MG63 (cell line): ENCODE measurements at regions not wholly inside any gene's neighbourhood (a gene's known extent, or its start where the extent isn't known, plus 50 kb on each side); places are given as distances from the start of the nearest gene placed in this dataset.
"Not testable (repeated sequence)": the region's sequence is repeated elsewhere in the genome, so short reads cannot be mapped to it uniquely, and the experiment has no call there.

Source experiments
- DNase-seq: peaks from one replicate; pipeline ENCODE4 v3.0.0-alpha.2; 2020
- H3K27me3 ChIP-seq: fragments of 250-450 bp; sonication (Bioruptor Pico); 2 replicates; pipeline ENCODE4 v1.5.1; 2020; ENCODE audit warnings: mild to moderate bottlenecking, moderate library complexity
- H3K36me3 ChIP-seq: fragments of 250-450 bp; sonication (Bioruptor Pico); 2 replicates; pipeline ENCODE4 v1.5.1; 2020; ENCODE audit warnings: mild to moderate bottlenecking, moderate library complexity
- H3K4me3 ChIP-seq: fragments of 250-450 bp; sonication (Bioruptor Pico); 2 replicates; pipeline ENCODE4 v1.5.1; 2020; ENCODE audit warnings: mild to moderate bottlenecking, moderate library complexity
- H3K9me3 ChIP-seq: fragments of 250-450 bp; sonication (Bioruptor Pico); 2 replicates; pipeline ENCODE4 v1.5.1; 2020; ENCODE audit warnings: mild to moderate bottlenecking, moderate library complexity

GRCh38 chr2:64799592-64800252 is 146.0 kb upstream of the SERTAD2 start:
- H3K36me3 ChIP-seq, result no peaks in the 10 kb centered on the region
- peak; percentile 9 for DNase-seq
- no peak overlapping the region for H3K4me3 ChIP-seq
- no peaks in the 10 kb centered on the region for H3K27me3 ChIP-seq
- no peaks in the 10 kb centered on the region for H3K9me3 ChIP-seq

DNA sequence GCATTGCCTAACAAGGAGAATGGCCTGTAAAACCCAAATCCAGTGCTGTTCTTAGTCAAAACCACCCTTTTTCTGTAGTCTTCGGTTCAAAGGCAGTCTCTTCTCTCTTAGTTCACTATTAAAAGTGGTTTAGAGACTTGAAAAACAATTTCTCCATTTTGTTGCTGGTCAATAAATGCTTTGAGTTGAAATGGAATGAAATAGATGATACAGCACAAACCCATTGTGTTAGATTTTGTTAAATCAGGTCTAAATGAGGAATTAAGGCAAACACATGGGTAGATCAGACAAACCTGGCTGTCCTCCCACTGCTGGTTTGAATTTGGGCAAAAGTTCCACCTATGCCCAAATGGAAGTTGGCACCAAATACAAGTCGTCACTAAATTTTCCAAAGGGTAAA is 150.1 kb upstream of the SERTAD2 start:
- Histone ChIP-seq H3K36me3 (no peaks in the 10 kb centered on the region), H3K4me3 (no peak overlapping the region), H3K9me3 (no peaks in the 10 kb centered on the region), H3K27me3 (no peaks in the 10 kb centered on the region)
- DNase-seq, result no peak

DNA sequence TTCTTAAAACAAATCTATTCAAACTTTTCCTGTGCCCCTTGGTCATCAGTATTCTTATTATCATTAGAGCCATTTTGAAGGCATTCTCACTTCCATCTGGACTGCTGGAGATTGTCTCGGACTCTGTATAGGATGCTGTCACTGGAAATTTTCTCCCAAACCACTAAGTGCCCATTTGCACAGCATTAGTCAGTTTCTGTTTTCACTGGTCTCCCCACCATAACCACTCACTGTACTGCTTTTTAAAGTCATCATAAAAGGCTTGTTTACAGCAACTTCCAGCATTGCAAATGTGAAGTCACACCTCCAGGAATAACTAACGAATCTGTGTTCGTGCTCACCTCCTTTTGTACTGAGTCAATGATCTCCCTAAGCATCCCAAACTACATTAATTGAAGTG is 150.9 kb upstream of the SERTAD2 start:
- no peaks in the 10 kb centered on the region for H3K9me3 ChIP-seq
- DNase-seq, result no peak

DNA sequence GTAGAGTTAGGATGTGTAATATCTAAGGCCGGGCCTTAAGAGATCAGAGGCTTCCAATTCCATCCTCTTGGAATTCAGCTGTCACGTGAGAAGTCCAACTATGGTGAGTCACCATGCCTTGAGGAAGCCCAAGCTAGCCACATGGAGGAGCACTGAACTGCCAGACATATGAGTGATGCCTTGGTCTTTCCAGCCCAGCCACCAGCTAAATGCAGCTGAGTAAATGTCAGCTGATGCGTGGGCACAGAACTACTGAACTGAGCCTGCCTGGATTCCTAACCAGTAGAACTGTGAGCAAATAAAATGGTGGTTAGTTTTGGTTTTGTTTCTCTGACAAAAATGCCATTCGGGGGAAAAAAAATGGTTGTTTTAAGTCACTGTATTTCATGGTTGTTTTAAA is 153.7 kb upstream of the SERTAD2 start:
- Histone ChIP-seq H3K27me3 (no peaks in the 10 kb centered on the region), H3K36me3 (no peaks in the 10 kb centered on the region), H3K9me3 (no peaks in the 10 kb centered on the region), H3K4me3 (no peak overlapping the region)
- peak; percentile 97 for DNase-seq

More for the DNA sequence above, 150.9 kb upstream of the SERTAD2 start:
- H3K4me3 ChIP-seq, result no peak overlapping the region
- H3K36me3 ChIP-seq, result no peaks in the 10 kb centered on the region
- H3K27me3 ChIP-seq, result no peaks in the 10 kb centered on the region

- no peaks in the 10 kb centered on the region for H3K36me3 ChIP-seq
- H3K27me3 ChIP-seq, result no peaks in the 10 kb centered on the region
- no peak for DNase-seq
- no peaks in the 10 kb centered on the region for H3K9me3 ChIP-seq
- H3K4me3 ChIP-seq, result no peak overlapping the region
Observed at GRCh38 chr2:64808092-64808491, 154.4 kb upstream of the SERTAD2 start.

- Histone ChIP-seq H3K4me3 (no peak overlapping the region), H3K36me3 (no peaks in the 10 kb centered on the region), H3K27me3 (no peaks in the 10 kb centered on the region), H3K9me3 (no peaks in the 10 kb centered on the region)
- DNase-seq, result no peak
Observed at GRCh38 chr2:64808754-64809153, 155.0 kb upstream of the SERTAD2 start.

DNA sequence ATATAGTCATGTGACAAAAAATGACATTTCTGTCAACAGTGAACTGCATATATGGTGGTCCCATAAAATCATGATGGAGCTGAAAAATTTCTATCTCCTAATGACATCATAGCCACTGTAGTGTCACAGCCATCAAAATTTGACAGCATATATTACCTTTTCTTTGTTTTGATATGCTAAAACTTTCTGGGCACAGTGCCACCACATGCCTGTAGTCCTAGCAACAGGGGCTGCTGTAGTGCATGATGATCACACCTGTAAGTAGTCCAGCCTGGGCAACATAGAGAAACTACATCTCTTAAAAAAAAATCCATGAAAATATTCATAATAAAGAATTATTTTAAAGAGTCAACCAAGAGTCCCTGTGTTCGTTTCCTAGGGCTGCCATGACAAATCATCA is 155.5 kb upstream of the SERTAD2 start:
- Histone ChIP-seq H3K36me3 (no peaks in the 10 kb centered on the region), H3K4me3 (no peak overlapping the region), H3K27me3 (no peaks in the 10 kb centered on the region), H3K9me3 (no peaks in the 10 kb centered on the region)
- DNase-seq, result no peak

DNA sequence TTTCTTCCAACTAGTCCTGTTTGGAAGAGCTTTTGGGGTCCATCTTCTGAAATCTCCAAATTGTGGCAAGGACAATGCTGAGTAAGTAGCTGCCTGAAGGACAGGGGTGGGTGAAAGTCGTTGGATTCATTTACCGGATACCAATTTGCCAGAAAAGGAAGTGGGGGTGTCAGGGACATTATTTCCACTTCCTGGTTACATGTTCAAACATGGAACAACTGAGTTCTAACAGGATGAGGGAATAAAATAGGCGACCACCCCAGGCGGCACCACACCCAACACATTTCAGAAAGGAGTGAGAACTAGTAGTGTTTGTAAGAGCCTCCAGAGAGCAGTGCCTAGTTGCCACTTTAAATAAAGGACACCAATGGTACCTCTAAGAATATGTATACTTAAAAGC is 158.6 kb upstream of the SERTAD2 start:
- Histone ChIP-seq H3K27me3 (no peaks in the 10 kb centered on the region), H3K36me3 (no peaks in the 10 kb centered on the region), H3K9me3 (no peaks in the 10 kb centered on the region), H3K4me3 (no peak overlapping the region)
- no peak for DNase-seq

- no peaks in the 10 kb centered on the region for H3K36me3 ChIP-seq
- DNase-seq, result no peak
- H3K4me3 ChIP-seq, result no peak overlapping the region
- H3K9me3 ChIP-seq, result no peaks in the 10 kb centered on the region
- H3K27me3 ChIP-seq, result no peaks in the 10 kb centered on the region
Observed at GRCh38 chr2:64814007-64814406, 160.3 kb upstream of the SERTAD2 start.

- not testable (repeated sequence) for H3K4me3 ChIP-seq, H3K36me3 ChIP-seq, H3K27me3 ChIP-seq, H3K9me3 ChIP-seq, DNase-seq
Observed at GRCh38 chr2:64816526-64816925, 162.8 kb upstream of the SERTAD2 start.

DNA sequence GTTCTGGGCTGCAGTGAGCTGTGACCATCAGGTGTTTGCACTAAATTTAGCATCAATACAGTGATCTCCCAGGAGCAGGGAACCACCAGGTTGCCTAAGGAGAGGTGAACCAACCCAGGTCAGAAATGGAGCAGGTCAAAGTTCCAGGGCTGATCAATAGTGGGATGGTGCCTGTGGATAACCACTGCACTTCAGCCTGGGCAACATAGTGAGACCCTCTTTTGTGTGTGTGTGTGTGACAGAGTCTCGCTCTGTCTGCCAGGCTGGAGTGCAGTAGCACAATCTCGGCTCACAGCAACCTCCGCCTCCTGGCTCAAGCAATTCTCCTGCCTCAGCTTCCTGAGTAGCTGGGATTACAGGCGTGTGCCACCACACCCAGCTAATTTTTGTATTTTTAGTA is 163.7 kb upstream of the SERTAD2 start:
- Histone ChIP-seq H3K4me3 (no peak overlapping the region), H3K27me3 (no peaks in the 10 kb centered on the region), H3K9me3 (no peaks in the 10 kb centered on the region), H3K36me3 (no peaks in the 10 kb centered on the region)
- DNase-seq, result no peak

- no peaks in the 10 kb centered on the region for H3K9me3 ChIP-seq
- no peak for DNase-seq
- H3K36me3 ChIP-seq, result no peaks in the 10 kb centered on the region
- no peak overlapping the region for H3K4me3 ChIP-seq
- no peaks in the 10 kb centered on the region for H3K27me3 ChIP-seq
Observed at GRCh38 chr2:64818664-64819060, 164.9 kb upstream of the SERTAD2 start.

GRCh38 chr2:64819361-64819760 is 165.6 kb upstream of the SERTAD2 start:
- no peak for DNase-seq
- no peaks in the 10 kb centered on the region for H3K9me3 ChIP-seq
- H3K4me3 ChIP-seq, result no peak overlapping the region
- no peaks in the 10 kb centered on the region for H3K36me3 ChIP-seq
- H3K27me3 ChIP-seq, result no peaks in the 10 kb centered on the region

- Histone ChIP-seq H3K36me3 (no peaks in the 10 kb centered on the region), H3K4me3 (no peak overlapping the region), H3K9me3 (no peaks in the 10 kb centered on the region), H3K27me3 (no peaks in the 10 kb centered on the region)
- DNase-seq, result peak; percentile 26
Observed at GRCh38 chr2:64819774-64820688, 166.3 kb upstream of the SERTAD2 start.

DNA sequence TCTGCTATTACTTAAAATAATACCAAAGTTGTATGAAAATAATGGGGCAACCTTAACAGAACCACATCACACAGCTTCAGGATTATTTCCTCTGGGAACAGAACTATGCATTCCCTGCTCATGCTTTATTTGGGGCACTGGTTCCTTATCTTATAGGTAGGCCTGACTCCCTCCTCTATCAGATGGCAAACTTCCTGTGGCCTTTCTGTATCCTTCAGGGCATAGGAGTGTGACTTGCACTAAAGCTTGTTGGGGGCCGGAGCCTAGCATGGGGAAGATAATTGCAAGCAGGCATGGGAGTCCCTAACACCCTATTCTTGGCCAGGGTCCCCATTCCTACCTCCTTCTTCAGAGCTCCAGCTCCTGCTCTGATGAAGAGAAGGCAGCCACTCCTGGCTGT is 167.2 kb upstream of the SERTAD2 start:
- H3K4me3 ChIP-seq, result no peak overlapping the region
- H3K27me3 ChIP-seq, result no peaks in the 10 kb centered on the region
- H3K36me3 ChIP-seq, result no peaks in the 10 kb centered on the region
- no peaks in the 10 kb centered on the region for H3K9me3 ChIP-seq
- DNase-seq, result no peak

DNA sequence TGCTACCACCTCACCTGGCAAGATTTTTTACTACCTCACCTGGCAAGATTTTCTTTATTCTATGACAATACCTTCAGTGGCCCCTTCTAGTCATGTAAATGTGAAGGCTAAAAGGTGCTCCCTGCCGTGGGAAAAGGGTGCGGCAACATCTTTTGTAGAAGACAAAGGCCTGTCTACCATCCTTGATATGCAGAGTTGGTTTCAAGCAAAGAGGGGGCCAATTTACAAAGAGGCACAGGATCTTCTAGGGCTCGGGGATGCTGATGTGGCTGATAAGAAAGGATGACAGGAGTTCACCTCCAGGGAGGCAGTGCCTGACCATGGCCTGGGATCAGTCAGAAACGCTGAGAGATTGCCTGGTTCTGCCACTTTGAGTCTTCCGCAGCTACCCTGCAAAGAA is 165.4 kb upstream of the SLC1A4 start:
- DNase-seq, result no peak
- no peaks in the 10 kb centered on the region; the same call in 1 of the 2 replicates for H3K9me3 ChIP-seq
- H3K36me3 ChIP-seq, result no peaks in the 10 kb centered on the region
- H3K27me3 ChIP-seq, result no peaks in the 10 kb centered on the region
- no peak overlapping the region for H3K4me3 ChIP-seq

- no peaks in the 10 kb centered on the region for H3K36me3 ChIP-seq
- no peak for DNase-seq
- no peaks in the 10 kb centered on the region for H3K27me3 ChIP-seq
- H3K4me3 ChIP-seq, result no peak overlapping the region
- H3K9me3 ChIP-seq, result peaks cover 4% of the 10 kb centered on the region
Observed at GRCh38 chr2:64825831-64826491, 163.2 kb upstream of the SLC1A4 start.
